GM03348 (cell line): ENCODE measurements at regions not wholly inside any gene's neighbourhood (a gene's known extent, or its start where the extent isn't known, plus 50 kb on each side); places are given as distances from the start of the nearest gene placed in this dataset.

ENCODE experiments used
- DNase-seq: peaks from one replicate; pipeline ENCODE4 v3.0.0; 2012; ENCODE audit warnings: low spot score

GRCh38 chr18:24674200-24674599 is 213.8 kb downstream of the HRH4 start:
- DNase-seq = no peak

- no peak for DNase-seq
Measured at GRCh38 chr18:24674605-24675004, 214.2 kb downstream of the HRH4 start.

- DNase-seq = peak; percentile 29
Measured at GRCh38 chr18:24677011-24677410, 216.6 kb downstream of the HRH4 start.

- DNase-seq = no peak
Measured at GRCh38 chr18:24678107-24678506, 217.7 kb downstream of the HRH4 start.

- no peak for DNase-seq
Measured at GRCh38 chr18:24678626-24679025, 218.2 kb downstream of the HRH4 start.

- no peak for DNase-seq
Measured at GRCh38 chr18:24679062-24679461, 218.6 kb downstream of the HRH4 start.

- no peak for DNase-seq
Measured at GRCh38 chr18:24683925-24684324, 223.5 kb downstream of the HRH4 start.

- DNase-seq = no peak
Measured at GRCh38 chr18:24685254-24685959, 225.0 kb downstream of the HRH4 start.

- no peak for DNase-seq
Measured at GRCh38 chr18:24695168-24695567, 234.7 kb downstream of the HRH4 start.

GRCh38 chr18:24702001-24702515 is 241.6 kb downstream of the HRH4 start:
- DNase-seq = no peak

- no peak for DNase-seq
Measured at GRCh38 chr18:24703316-24703715, 242.9 kb downstream of the HRH4 start.

GRCh38 chr18:24704946-24705630 is 244.7 kb downstream of the HRH4 start:
- no peak for DNase-seq

- DNase-seq = no peak
Measured at GRCh38 chr18:24710474-24710873, 250.0 kb downstream of the HRH4 start.

- no peak for DNase-seq
Measured at GRCh38 chr18:24719791-24720190, 259.4 kb downstream of the HRH4 start.

GRCh38 chr18:24721388-24721787 is 261.0 kb downstream of the HRH4 start:
- DNase-seq = no peak

- DNase-seq = no peak
Measured at GRCh38 chr18:24725644-24726415, 265.4 kb downstream of the HRH4 start.

GRCh38 chr18:24726727-24727492 is 266.5 kb downstream of the HRH4 start:
- peak; percentile 65 for DNase-seq

- DNase-seq = no peak
Measured at GRCh38 chr18:24727685-24728084, 267.2 kb downstream of the HRH4 start.

GRCh38 chr18:24731158-24731557 is 270.7 kb downstream of the HRH4 start:
- DNase-seq = no peak

GRCh38 chr18:24731981-24732380 is 271.5 kb downstream of the HRH4 start:
- DNase-seq = no peak

- DNase-seq = no peak
Measured at GRCh38 chr18:24734058-24734457, 273.6 kb downstream of the HRH4 start.

GRCh38 chr18:24735624-24736231 is 275.3 kb downstream of the HRH4 start:
- no peak for DNase-seq
